Adipose tissue (tissue), 3 donors: ENCODE measurements at regions not wholly inside any gene's neighbourhood (a gene's known extent, or its start where the extent isn't known, plus 50 kb on each side); places are given as distances from the start of the nearest gene placed in this dataset.

Experiments used
- H3K27ac ChIP-seq: one replicate; pipeline ENCODE4 v1.5.1; 2013; ENCODE audit warnings: low read depth, low read length
- WGBS, 3 donors: extraction: QIAGEN DNeasy Blood & Tissue Kit; methylation state at CpG; one replicate each; pipeline ENCODE4 v1.1.7; 2013; 5-methylcytosine and 5-hydroxymethylcytosine counted together
- donor health status: healthy with polysubstance abuse.
- donor health status: Bipolar disorder and iron deficiency.
- donor health status: healthy.

- H3K27ac ChIP-seq = no peak overlapping the region
- WGBS, 3 donors = 26 to 89% (median 80%) methylated on average over 3 of the region's 3 CpGs
Observed at GRCh38 chr12:91954747-91955146, 190.9 kb downstream of the BTG1 start.

- no peak overlapping the region for H3K27ac ChIP-seq
- 18 to 65% (median 57%) methylated on average over 4 of the region's 4 CpGs for WGBS, 3 donors
Observed at GRCh38 chr12:91954326-91954725, 191.3 kb downstream of the BTG1 start.

GRCh38 chr12:91952916-91953315 is 192.7 kb downstream of the BTG1 start:
- H3K27ac ChIP-seq = no peak overlapping the region

- H3K27ac ChIP-seq = no peak overlapping the region
- 98% methylated on average over 5 of the region's 5 CpGs for WGBS, 3 donors
Observed at GRCh38 chr12:91951571-91951970, 194.1 kb downstream of the BTG1 start.

- no peak overlapping the region for H3K27ac ChIP-seq
- 55 to 73% (median 57%) methylated on average over 3 of the region's 3 CpGs for WGBS, 3 donors
Observed at GRCh38 chr12:91948504-91948903, 197.1 kb downstream of the BTG1 start.

GRCh38 chr12:91947459-91947858 is 198.2 kb downstream of the BTG1 start:
- H3K27ac ChIP-seq = no peak overlapping the region
- WGBS, 3 donors = 73 to 88% (median 79%) methylated on average over 5 of the region's 5 CpGs

- no peak overlapping the region for H3K27ac ChIP-seq
- 74 to 85% (median 80%) methylated on average over 1 of the region's 1 CpG for WGBS, 3 donors
Observed at GRCh38 chr12:91944637-91945036, 201.0 kb downstream of the BTG1 start.

- H3K27ac ChIP-seq = no peak overlapping the region
- WGBS, 3 donors = 76 to 90% (median 87%) methylated on average over 1 of the region's 1 CpG
Observed at GRCh38 chr12:91940826-91941570, 204.6 kb downstream of the BTG1 start.

GRCh38 chr12:91940322-91940721 is 205.3 kb downstream of the BTG1 start:
- no peak overlapping the region for H3K27ac ChIP-seq
- WGBS, 3 donors = 92 to 100% (median 97%) methylated on average over 1 of the region's 1 CpG

GRCh38 chr12:91937706-91938105 is 207.9 kb downstream of the BTG1 start:
- H3K27ac ChIP-seq = no peak overlapping the region
- 96 to 100% (median 98%) methylated on average over 1 of the region's 1 CpG for WGBS, 3 donors

- 90 to 92% (median 90%) methylated on average over 1 of the region's 1 CpG for WGBS, 3 donors
- H3K27ac ChIP-seq = no peak overlapping the region
Observed at GRCh38 chr12:91937009-91937408, 208.6 kb downstream of the BTG1 start.

GRCh38 chr12:91935296-91935695 is 210.3 kb downstream of the BTG1 start:
- 80 to 93% (median 82%) methylated on average over 2 of the region's 2 CpGs for WGBS, 3 donors

GRCh38 chr12:91931111-91931510 is 214.5 kb downstream of the BTG1 start:
- 33 to 60% (median 41%) methylated on average over 2 of the region's 2 CpGs for WGBS, 3 donors
- no peak overlapping the region for H3K27ac ChIP-seq

More at GRCh38 chr12:91935296-91935695, 210.3 kb downstream of the BTG1 start:
- H3K27ac ChIP-seq = no peak overlapping the region

- WGBS, 3 donors = 92 to 95% (median 94%) methylated on average over 2 of the region's 2 CpGs
- no peak overlapping the region for H3K27ac ChIP-seq
Observed at GRCh38 chr12:91928501-91928900, 217.1 kb downstream of the BTG1 start.

GRCh38 chr12:91926848-91927247 is 218.8 kb downstream of the BTG1 start:
- 13 to 74% (median 65%) methylated on average over 1 of the region's 1 CpG for WGBS, 3 donors
- H3K27ac ChIP-seq = no peak overlapping the region

GRCh38 chr12:91924827-91925226 is 220.8 kb downstream of the BTG1 start:
- 69 to 81% (median 77%) methylated on average over 3 of the region's 3 CpGs for WGBS, 3 donors
- no peak overlapping the region for H3K27ac ChIP-seq

- H3K27ac ChIP-seq = no peak overlapping the region
- WGBS, 3 donors = 95 to 97% (median 96%) methylated on average over 25 to 31 of the region's 31 CpGs
Observed at GRCh38 chr12:91923864-91924263, 221.8 kb downstream of the BTG1 start.

GRCh38 chr12:91922674-91923073 is 223.0 kb downstream of the BTG1 start:
- 52 to 90% (median 83%) methylated on average over 6 of the region's 6 CpGs for WGBS, 3 donors
- H3K27ac ChIP-seq = no peak overlapping the region

- 22 to 58% (median 58%) methylated on average over 1 of the region's 1 CpG for WGBS, 3 donors
- H3K27ac ChIP-seq = no peak overlapping the region
Observed at GRCh38 chr12:91922139-91922538, 223.5 kb downstream of the BTG1 start.

GRCh38 chr12:91921555-91921954 is 224.1 kb downstream of the BTG1 start:
- no peak overlapping the region for H3K27ac ChIP-seq
- 85 to 97% (median 87%) methylated on average over 2 of the region's 2 CpGs for WGBS, 3 donors
